Stomach (tissue), 4 donors: ENCODE measurements at regions not wholly inside any gene's neighbourhood (a gene's known extent, or its start where the extent isn't known, plus 50 kb on each side); places are given as distances from the start of the nearest gene placed in this dataset.
"Not testable (repeated sequence)": the region's sequence is repeated elsewhere in the genome, so short reads cannot be mapped to it uniquely, and the experiment has no call there.

Experiments used
- POLR2A ChIP-seq, 4 donors: fragments of 450-650 bp; IDR thresholded peaks; one replicate each; pipeline ENCODE4 v1.6.1; 2016; ENCODE audit warnings: antibody characterized with exemption in 4 of 4, control low read depth in 2 of 4, mild to moderate bottlenecking in 1 of 4, moderate library complexity in 1 of 4
- TF ChIP-seq, protein P1 (sequence below), 7 experiments: fragments of 450-650 bp in 4 of 7; fragments of 200-600 bp in 3 of 7; sonication (generic) in 3 of 7; IDR thresholded peaks; one replicate each; pipeline ENCODE4 v1.5.1; 2016 to 2019; ENCODE audit warnings: antibody characterized with exemption in 7 of 7, control low read depth in 2 of 7, mild to moderate bottlenecking in 1 of 7

GRCh38 chr11:3579600-3580459 is 62.0 kb downstream of the ART5 start:
- TF ChIP-seq, protein P1, sequence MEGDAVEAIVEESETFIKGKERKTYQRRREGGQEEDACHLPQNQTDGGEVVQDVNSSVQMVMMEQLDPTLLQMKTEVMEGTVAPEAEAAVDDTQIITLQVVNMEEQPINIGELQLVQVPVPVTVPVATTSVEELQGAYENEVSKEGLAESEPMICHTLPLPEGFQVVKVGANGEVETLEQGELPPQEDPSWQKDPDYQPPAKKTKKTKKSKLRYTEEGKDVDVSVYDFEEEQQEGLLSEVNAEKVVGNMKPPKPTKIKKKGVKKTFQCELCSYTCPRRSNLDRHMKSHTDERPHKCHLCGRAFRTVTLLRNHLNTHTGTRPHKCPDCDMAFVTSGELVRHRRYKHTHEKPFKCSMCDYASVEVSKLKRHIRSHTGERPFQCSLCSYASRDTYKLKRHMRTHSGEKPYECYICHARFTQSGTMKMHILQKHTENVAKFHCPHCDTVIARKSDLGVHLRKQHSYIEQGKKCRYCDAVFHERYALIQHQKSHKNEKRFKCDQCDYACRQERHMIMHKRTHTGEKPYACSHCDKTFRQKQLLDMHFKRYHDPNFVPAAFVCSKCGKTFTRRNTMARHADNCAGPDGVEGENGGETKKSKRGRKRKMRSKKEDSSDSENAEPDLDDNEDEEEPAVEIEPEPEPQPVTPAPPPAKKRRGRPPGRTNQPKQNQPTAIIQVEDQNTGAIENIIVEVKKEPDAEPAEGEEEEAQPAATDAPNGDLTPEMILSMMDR (IDR thresholded peaks at IDR 0.05) = not testable (repeated sequence)
- TF ChIP-seq POLR2A (IDR thresholded peaks at IDR 0.05) = not testable (repeated sequence)
